HG03558 (cell line): ENCODE measurements at regions not wholly inside any gene's neighbourhood (a gene's known extent, or its start where the extent isn't known, plus 50 kb on each side); places are given as distances from the start of the nearest gene placed in this dataset.

Experiments
- ATAC-seq: cut with Tn5 transposase; IDR thresholded peaks from one replicate; pipeline ENCODE4 v1.9.1; 2021; ENCODE audit warnings: moderate number of reproducible peaks; ENCODE audit not compliant: unreplicated experiment; ENCODE audit errors: extremely low read depth

- ATAC-seq = no peak
Observed at GRCh38 chr22:22410121-22410520, 98.4 kb downstream of the ZNF280B start.

- no peak for ATAC-seq
Observed at GRCh38 chr22:22410677-22411076, 97.9 kb downstream of the ZNF280B start.

GRCh38 chr22:22414266-22414665 is 94.3 kb downstream of the ZNF280B start:
- no peak for ATAC-seq

- no peak for ATAC-seq
Observed at GRCh38 chr22:22417495-22418162, 90.9 kb downstream of the ZNF280B start.

- no peak for ATAC-seq
Observed at GRCh38 chr22:22418163-22418549, 90.4 kb downstream of the ZNF280B start.

GRCh38 chr22:22418957-22419356 is 89.6 kb downstream of the ZNF280B start:
- no peak for ATAC-seq

GRCh38 chr22:22420580-22420979 is 88.0 kb downstream of the ZNF280B start:
- ATAC-seq = no peak

GRCh38 chr22:22421392-22421791 is 87.2 kb downstream of the ZNF280B start:
- no peak for ATAC-seq

- peak; percentile 49 for ATAC-seq
Observed at GRCh38 chr22:22422629-22423112, 85.9 kb downstream of the ZNF280B start.

GRCh38 chr22:22423681-22424080 is 84.9 kb downstream of the ZNF280B start:
- ATAC-seq = no peak

- ATAC-seq = no peak
Observed at GRCh38 chr22:22424210-22424800, 84.2 kb downstream of the ZNF280B start.

- ATAC-seq = no peak
Observed at GRCh38 chr22:22424956-22425355, 83.6 kb downstream of the ZNF280B start.

GRCh38 chr22:22425356-22425755 is 83.2 kb downstream of the ZNF280B start:
- no peak for ATAC-seq

GRCh38 chr22:22425783-22426624 is 82.5 kb downstream of the ZNF280B start:
- ATAC-seq = no peak

GRCh38 chr22:22427542-22428065 is 80.9 kb downstream of the ZNF280B start:
- no peak for ATAC-seq

GRCh38 chr22:22428222-22429098 is 80.1 kb downstream of the ZNF280B start:
- no peak for ATAC-seq

- no peak for ATAC-seq
Observed at GRCh38 chr22:22429369-22430108, 79.0 kb downstream of the ZNF280B start.

GRCh38 chr22:22430111-22430820 is 78.3 kb downstream of the ZNF280B start:
- ATAC-seq = no peak
